SIG-M5 treated with dmso at 0.1 percent for 504 hours (cell line): ENCODE measurements at regions not wholly inside any gene's neighbourhood (a gene's known extent, or its start where the extent isn't known, plus 50 kb on each side); places are given as distances from the start of the nearest gene placed in this dataset.

ENCODE experiments used
- DNase-seq: peaks from one replicate; lab custom pipeline; 2025; ENCODE audit not compliant: unreplicated experiment; lab: John Stamatoyannopoulos, UW

DNA sequence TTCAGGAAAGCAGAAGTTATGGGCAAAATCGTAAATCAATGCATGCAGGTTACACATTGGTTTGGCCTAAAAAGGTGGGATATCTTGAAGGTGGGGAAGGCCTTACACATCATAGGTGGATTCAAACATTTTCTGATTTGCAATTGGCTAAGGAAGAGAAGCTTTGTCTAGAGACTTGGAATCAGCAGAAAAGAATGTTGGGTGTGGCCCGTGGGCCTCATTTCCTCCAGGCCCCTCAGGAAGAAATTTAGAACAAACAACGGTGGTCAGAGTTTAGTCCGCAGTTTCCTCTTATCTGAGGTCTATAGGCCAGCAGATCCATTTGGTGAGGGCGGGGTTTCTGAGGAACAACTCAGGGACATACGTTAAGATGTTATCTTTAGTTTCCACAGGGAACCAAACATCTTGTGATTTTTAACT, 50.9 kb upstream of the AFF3 start:
- no peak for DNase-seq

DNA sequence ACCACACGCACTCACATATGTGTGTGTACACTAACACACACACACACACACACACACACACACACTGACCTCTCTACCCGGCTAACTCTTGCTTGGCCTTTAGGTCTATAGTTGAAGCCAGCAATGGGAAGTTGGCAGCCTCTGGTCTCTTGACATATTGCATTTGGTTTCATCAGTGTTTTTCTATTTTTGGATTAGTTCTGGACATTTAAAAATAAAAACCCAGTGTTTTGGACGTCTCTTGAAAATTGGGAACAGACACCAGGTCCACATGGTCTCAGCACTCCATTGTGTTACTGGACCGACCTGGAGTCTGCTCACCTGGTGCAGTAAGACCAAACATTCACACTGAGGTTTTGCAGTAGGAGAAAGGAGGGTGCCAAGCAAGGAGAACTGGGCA, 50.4 kb upstream of the AFF3 start:
- no peak for DNase-seq

DNA sequence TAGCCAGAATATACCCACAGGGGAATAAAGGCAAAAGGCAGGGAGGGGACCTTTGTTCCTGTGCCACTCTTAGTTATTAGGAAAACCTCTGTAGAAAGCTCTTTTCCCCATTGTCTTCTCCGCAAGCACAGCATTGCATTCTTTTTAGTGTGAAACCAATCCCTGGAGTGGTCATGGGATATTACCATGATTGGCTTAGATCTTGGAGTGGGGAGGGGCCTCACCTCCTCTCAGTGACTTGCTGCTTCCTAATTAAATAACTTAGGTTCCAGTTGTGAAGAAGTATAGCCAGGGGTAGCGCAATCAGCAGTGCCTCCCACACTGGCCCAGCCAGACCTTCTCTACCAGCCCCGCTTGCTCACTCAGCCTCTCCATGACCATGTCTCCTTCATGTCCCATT, 49.9 kb upstream of the AFF3 start:
- DNase-seq: no peak
